Fibroblast of lung (primary cell): ENCODE measurements at regions not wholly inside any gene's neighbourhood (a gene's known extent, or its start where the extent isn't known, plus 50 kb on each side); places are given as distances from the start of the nearest gene placed in this dataset.

Source experiments
- DNase-seq, 2 donors: peaks; one replicate each; pipeline versions ENCODE4 v3.0.0 to v3.0.0-alpha.2; 2010; ENCODE audit warnings: low read depth in 2 of 2
- H2AFZ ChIP-seq: 2 replicates; pipeline ENCODE4 v1.5.1; 2012; ENCODE audit warnings: low read length, control low read depth, inconsistent platforms
- H3K27ac ChIP-seq: 2 replicates; pipeline ENCODE4 v1.5.1; 2011; ENCODE audit warnings: low read length, control low read depth; ENCODE audit not compliant: insufficient read depth
- H3K27me3 ChIP-seq: 2 replicates; pipeline ENCODE4 v1.5.1; 2011; ENCODE audit warnings: mild to moderate bottlenecking, low read length; ENCODE audit not compliant: control insufficient read depth, insufficient read depth
- H3K36me3 ChIP-seq: 2 replicates; pipeline ENCODE4 v1.5.1; 2011; ENCODE audit warnings: low read length; ENCODE audit not compliant: control insufficient read depth, insufficient read depth
- H3K4me1 ChIP-seq: 2 replicates; pipeline ENCODE4 v1.5.1; 2011; ENCODE audit warnings: low read length; ENCODE audit not compliant: control insufficient read depth, insufficient read depth; ENCODE audit errors: extremely low read depth
- H3K4me2 ChIP-seq: 2 replicates; pipeline ENCODE4 v1.5.1; 2011; ENCODE audit warnings: low read length, control low read depth; ENCODE audit not compliant: insufficient read depth; ENCODE audit errors: extremely low read depth
- H3K4me3 ChIP-seq, 4 experiments: fragments of 200-600 bp in 1 of 4; sonication (generic) in 1 of 4; replicated peaks in 1 of 4; 2 replicates each; pipeline ENCODE4 v1.5.1; 2011 to 2016; ENCODE audit warnings: low read length in 4 of 4, low read depth in 3 of 4, mild to moderate bottlenecking in 3 of 4, control low read depth in 2 of 4, inconsistent platforms in 1 of 4, mixed read lengths in 1 of 4; ENCODE audit not compliant: insufficient read depth in 1 of 4; ENCODE audit errors: control extremely low read depth in 1 of 4
- H3K79me2 ChIP-seq: 2 replicates; pipeline ENCODE4 v1.5.1; 2012; ENCODE audit warnings: mild to moderate bottlenecking, low read length, inconsistent platforms; ENCODE audit not compliant: control insufficient read depth, insufficient read depth
- H3K9ac ChIP-seq: 2 replicates; pipeline ENCODE4 v1.5.1; 2011; ENCODE audit warnings: mild to moderate bottlenecking, low read length, control low read depth; ENCODE audit not compliant: insufficient read depth
- H3K9me3 ChIP-seq: 2 replicates; pipeline ENCODE4 v1.5.1; 2012; ENCODE audit warnings: low read depth, low read length; ENCODE audit not compliant: control insufficient read depth, insufficient read depth
- H4K20me1 ChIP-seq: 2 replicates; pipeline ENCODE4 v1.5.1; 2011; ENCODE audit warnings: low read length; ENCODE audit not compliant: control insufficient read depth, insufficient read depth; ENCODE audit errors: extremely low read depth
- EZH2 ChIP-seq: IDR thresholded peaks from 2 replicates; pipeline ENCODE4 v1.5.1; 2012; ENCODE audit warnings: low read length, control low read depth, mild to moderate bottlenecking; ENCODE audit errors: missing control alignments
- TF ChIP-seq, protein P1 (sequence below), 2 donors: IDR thresholded peaks in 1 of 2; conservative IDR thresholded peaks in 1 of 2; 1 replicate in 1 of 2; 2 replicates in 1 of 2; pipeline ENCODE4 v1.5.1; 2011 to 2012; ENCODE audit warnings: low read length in 2 of 2, control low read depth in 1 of 2, inconsistent platforms in 1 of 2, low read depth in 1 of 2, mild to moderate bottlenecking in 1 of 2

DNA sequence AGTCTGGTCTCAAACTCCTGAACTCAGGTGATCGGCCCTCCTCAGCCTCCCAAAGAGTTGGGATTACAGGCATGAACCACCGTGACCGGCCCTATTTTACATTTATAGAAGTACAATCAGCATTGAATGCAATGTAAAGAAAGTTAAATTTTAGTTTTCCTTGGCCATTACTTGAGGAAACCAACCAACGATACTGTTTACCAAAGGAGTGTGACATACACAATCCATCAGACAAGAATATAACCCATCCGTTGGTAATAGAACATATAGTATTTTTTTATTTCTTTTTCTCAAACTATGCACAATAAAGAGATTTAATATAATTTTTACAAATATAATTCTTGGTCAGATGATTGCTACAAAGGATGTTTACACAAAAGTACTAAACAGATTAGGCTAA, 63.1 kb upstream of the MOCS2 start:
- H3K9me3 ChIP-seq = no peaks in the 10 kb centered on the region
- no peak overlapping the region for H3K27ac ChIP-seq
- H3K9ac ChIP-seq = no peak overlapping the region
- DNase-seq = no peak
- no peak for TF ChIP-seq EZH2
- TF ChIP-seq, protein P1, sequence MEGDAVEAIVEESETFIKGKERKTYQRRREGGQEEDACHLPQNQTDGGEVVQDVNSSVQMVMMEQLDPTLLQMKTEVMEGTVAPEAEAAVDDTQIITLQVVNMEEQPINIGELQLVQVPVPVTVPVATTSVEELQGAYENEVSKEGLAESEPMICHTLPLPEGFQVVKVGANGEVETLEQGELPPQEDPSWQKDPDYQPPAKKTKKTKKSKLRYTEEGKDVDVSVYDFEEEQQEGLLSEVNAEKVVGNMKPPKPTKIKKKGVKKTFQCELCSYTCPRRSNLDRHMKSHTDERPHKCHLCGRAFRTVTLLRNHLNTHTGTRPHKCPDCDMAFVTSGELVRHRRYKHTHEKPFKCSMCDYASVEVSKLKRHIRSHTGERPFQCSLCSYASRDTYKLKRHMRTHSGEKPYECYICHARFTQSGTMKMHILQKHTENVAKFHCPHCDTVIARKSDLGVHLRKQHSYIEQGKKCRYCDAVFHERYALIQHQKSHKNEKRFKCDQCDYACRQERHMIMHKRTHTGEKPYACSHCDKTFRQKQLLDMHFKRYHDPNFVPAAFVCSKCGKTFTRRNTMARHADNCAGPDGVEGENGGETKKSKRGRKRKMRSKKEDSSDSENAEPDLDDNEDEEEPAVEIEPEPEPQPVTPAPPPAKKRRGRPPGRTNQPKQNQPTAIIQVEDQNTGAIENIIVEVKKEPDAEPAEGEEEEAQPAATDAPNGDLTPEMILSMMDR (conservative IDR thresholded peaks at IDR 0.05 in 1 of 2, IDR thresholded peaks at IDR 0.05 in 1 of 2; ENCODE audit: low read depth in 1 of 2, low read length in 2 of 2) = no peak
- H3K79me2 ChIP-seq = no peaks in the 10 kb centered on the region
- H4K20me1 ChIP-seq = no peaks in the 10 kb centered on the region
- H3K4me1 ChIP-seq = peaks cover 7% of the 10 kb centered on the region
- no peak overlapping the region for H2AFZ ChIP-seq
- no peak overlapping the region for H3K4me3 ChIP-seq
- H3K4me2 ChIP-seq = no peak overlapping the region
- no peaks in the 10 kb centered on the region for H3K27me3 ChIP-seq
- no peaks in the 10 kb centered on the region for H3K36me3 ChIP-seq

GRCh38 chr5:53173083-53173482, 63.5 kb upstream of the MOCS2 start:
- no peak for TF ChIP-seq EZH2
- TF ChIP-seq, protein P1 (conservative IDR thresholded peaks at IDR 0.05 in 1 of 2, IDR thresholded peaks at IDR 0.05 in 1 of 2; ENCODE audit: low read depth in 1 of 2, low read length in 2 of 2) = no peak
- no peaks in the 10 kb centered on the region for H3K36me3 ChIP-seq
- no peak overlapping the region for H3K4me2 ChIP-seq
- DNase-seq = no peak
- no peak overlapping the region for H3K9ac ChIP-seq
- no peaks in the 10 kb centered on the region for H3K27me3 ChIP-seq
- no peak overlapping the region for H3K27ac ChIP-seq
- H2AFZ ChIP-seq = no peak overlapping the region
- H4K20me1 ChIP-seq = no peaks in the 10 kb centered on the region
- H3K4me3 ChIP-seq = no peak overlapping the region
- no peaks in the 10 kb centered on the region for H3K79me2 ChIP-seq
- H3K4me1 ChIP-seq = peaks cover 5% of the 10 kb centered on the region
- H3K9me3 ChIP-seq = no peaks in the 10 kb centered on the region

DNA sequence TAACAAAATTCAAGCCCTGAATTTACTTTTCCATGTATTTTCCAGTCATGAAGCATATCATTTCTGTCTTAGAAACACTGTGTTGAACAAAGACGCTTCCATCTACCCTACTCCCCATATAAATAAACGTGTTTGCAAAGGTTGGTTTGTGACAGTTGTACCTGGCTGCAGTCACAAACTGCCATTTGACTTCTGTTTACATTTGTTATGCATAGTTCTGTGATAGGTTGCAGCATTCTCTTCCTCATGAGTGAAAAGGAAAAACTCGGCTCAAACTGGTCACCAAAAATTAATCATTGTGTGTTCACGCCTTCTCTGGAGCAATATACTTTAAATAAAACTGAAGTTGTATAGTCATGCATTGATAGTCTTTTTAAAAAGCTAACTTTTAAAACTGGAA, 69.3 kb upstream of the MOCS2 start:
- Histone ChIP-seq H3K4me2 (no peak overlapping the region), H3K27me3 (no peaks in the 10 kb centered on the region), H3K36me3 (no peaks in the 10 kb centered on the region), H3K9me3 (no peaks in the 10 kb centered on the region), H4K20me1 (no peaks in the 10 kb centered on the region), H3K4me1 (no peaks in the 10 kb centered on the region), H3K79me2 (no peaks in the 10 kb centered on the region), H2AFZ (no peak overlapping the region), H3K9ac (no peak overlapping the region), H3K27ac (no peak overlapping the region), H3K4me3 (no peak overlapping the region)
- TF ChIP-seq, protein P1 (conservative IDR thresholded peaks at IDR 0.05 in 1 of 2, IDR thresholded peaks at IDR 0.05 in 1 of 2; ENCODE audit: low read depth in 1 of 2, low read length in 2 of 2) = no peak
- TF ChIP-seq EZH2 = no peak
- DNase-seq = no peak
